Left renal pelvis (tissue), 4 donors: ENCODE measurements at regions not wholly inside any gene's neighbourhood (a gene's known extent, or its start where the extent isn't known, plus 50 kb on each side); places are given as distances from the start of the nearest gene placed in this dataset.
"Not testable (repeated sequence)": the region's sequence is repeated elsewhere in the genome, so short reads cannot be mapped to it uniquely, and the experiment has no call there.

Source experiments
- DNase-seq, 4 donors: peaks; one replicate each; pipeline ENCODE4 v3.0.0-alpha.2; 2013; ENCODE audit warnings: low read depth in 4 of 4, low spot score in 3 of 4

GRCh38 chr13:64675255-64675892, 2554.8 kb downstream of the PCDH9 start:
- no peak for DNase-seq

- no peak for DNase-seq
These were observed 2556.0 kb downstream of the PCDH9 start for GRCh38 chr13:64674126-64674525.

GRCh38 chr13:64672751-64673150, 2557.4 kb downstream of the PCDH9 start:
- no peak for DNase-seq

- no peak for DNase-seq
These were observed 2567.1 kb downstream of the PCDH9 start for GRCh38 chr13:64662887-64663593.

- DNase-seq = no peak
These were observed 2581.8 kb downstream of the PCDH9 start for GRCh38 chr13:64648293-64648692.

GRCh38 chr13:64643066-64643465, 2587.1 kb downstream of the PCDH9 start:
- DNase-seq = no peak

- DNase-seq = no peak
These were observed 2590.1 kb downstream of the PCDH9 start for GRCh38 chr13:64640002-64640401.

GRCh38 chr13:64639206-64639605, 2590.9 kb downstream of the PCDH9 start:
- DNase-seq = no peak

- no peak for DNase-seq
These were observed 2596.2 kb downstream of the PCDH9 start for GRCh38 chr13:64633948-64634347.

GRCh38 chr13:64627654-64628053, 2602.5 kb downstream of the PCDH9 start:
- no peak for DNase-seq

- no peak for DNase-seq
These were observed 2604.0 kb downstream of the PCDH9 start for GRCh38 chr13:64626105-64626504.

- DNase-seq = no peak
These were observed 2612.9 kb downstream of the PCDH9 start for GRCh38 chr13:64617231-64617630.

GRCh38 chr13:64591971-64592370, 2638.2 kb downstream of the PCDH9 start:
- no peak for DNase-seq

GRCh38 chr13:64579331-64579730, 2650.8 kb downstream of the PCDH9 start:
- no peak for DNase-seq

GRCh38 chr13:64568748-64569147, 2661.4 kb downstream of the PCDH9 start:
- no peak for DNase-seq

- DNase-seq = not testable (repeated sequence)
These were observed 2672.1 kb downstream of the PCDH9 start for GRCh38 chr13:64558031-64558430.

- DNase-seq = no peak
These were observed 2673.8 kb downstream of the PCDH9 start for GRCh38 chr13:64556376-64556775.

GRCh38 chr13:64553411-64554129, 2676.6 kb downstream of the PCDH9 start:
- DNase-seq = no peak

GRCh38 chr13:64551755-64552154, 2678.4 kb downstream of the PCDH9 start:
- DNase-seq = no peak

GRCh38 chr13:64546371-64546770, 2683.8 kb downstream of the PCDH9 start:
- DNase-seq = no peak

- DNase-seq = no peak
These were observed 2689.2 kb downstream of the PCDH9 start for GRCh38 chr13:64540976-64541375.

- no peak for DNase-seq
These were observed 2689.7 kb downstream of the PCDH9 start for GRCh38 chr13:64540468-64540867.
